Peyer's patch (tissue), 4 donors: ENCODE measurements at regions not wholly inside any gene's neighbourhood (a gene's known extent, or its start where the extent isn't known, plus 50 kb on each side); places are given as distances from the start of the nearest gene placed in this dataset.

Source experiments
- DNase-seq, 3 donors: peaks; one replicate each; pipeline ENCODE4 v3.0.0-alpha.2; 2017 to 2019
- H3K27ac ChIP-seq, 4 donors: fragments of 200-600 bp; sonication (generic); one replicate each; pipeline ENCODE4 v1.5.1; 2016 to 2019
- H3K27me3 ChIP-seq, 2 donors: fragments of 200-600 bp; sonication (generic); one replicate each; pipeline ENCODE4 v1.5.1; 2019
- H3K36me3 ChIP-seq, 3 donors: fragments of 200-600 bp; sonication (generic); one replicate each; pipeline ENCODE4 v1.5.1; 2016 to 2019
- H3K4me1 ChIP-seq, 4 donors: fragments of 200-600 bp; sonication (generic); one replicate each; pipeline ENCODE4 v1.5.1; 2016 to 2019
- H3K4me3 ChIP-seq, 4 donors: fragments of 200-600 bp; sonication (generic); 1 replicate in 3 of 4; 2 replicates in 1 of 4; pipeline ENCODE4 v1.5.1; 2016 to 2019; ENCODE audit warnings: mild to moderate bottlenecking in 1 of 4
- H3K9me3 ChIP-seq, 4 donors: fragments of 200-600 bp; sonication (generic); one replicate each; pipeline ENCODE4 v1.5.1; 2016 to 2019; ENCODE audit warnings: mild to moderate bottlenecking in 1 of 4
- POLR2A ChIP-seq, 2 donors: fragments of 450-650 bp; IDR thresholded peaks; one replicate each; pipeline ENCODE4 v1.5.1; 2017; ENCODE audit warnings: antibody characterized with exemption in 2 of 2, mild to moderate bottlenecking in 2 of 2, moderate library complexity in 2 of 2
- TF ChIP-seq, protein P1 (sequence below), 6 experiments: fragments of 450-650 bp in 4 of 6; fragments of 200-600 bp in 2 of 6; sonication (generic) in 1 of 6; IDR thresholded peaks; one replicate each; pipeline ENCODE4 v1.5.1; 2017 to 2019; ENCODE audit warnings: antibody characterized with exemption in 6 of 6, mild to moderate bottlenecking in 3 of 6, moderate library complexity in 1 of 6

DNA sequence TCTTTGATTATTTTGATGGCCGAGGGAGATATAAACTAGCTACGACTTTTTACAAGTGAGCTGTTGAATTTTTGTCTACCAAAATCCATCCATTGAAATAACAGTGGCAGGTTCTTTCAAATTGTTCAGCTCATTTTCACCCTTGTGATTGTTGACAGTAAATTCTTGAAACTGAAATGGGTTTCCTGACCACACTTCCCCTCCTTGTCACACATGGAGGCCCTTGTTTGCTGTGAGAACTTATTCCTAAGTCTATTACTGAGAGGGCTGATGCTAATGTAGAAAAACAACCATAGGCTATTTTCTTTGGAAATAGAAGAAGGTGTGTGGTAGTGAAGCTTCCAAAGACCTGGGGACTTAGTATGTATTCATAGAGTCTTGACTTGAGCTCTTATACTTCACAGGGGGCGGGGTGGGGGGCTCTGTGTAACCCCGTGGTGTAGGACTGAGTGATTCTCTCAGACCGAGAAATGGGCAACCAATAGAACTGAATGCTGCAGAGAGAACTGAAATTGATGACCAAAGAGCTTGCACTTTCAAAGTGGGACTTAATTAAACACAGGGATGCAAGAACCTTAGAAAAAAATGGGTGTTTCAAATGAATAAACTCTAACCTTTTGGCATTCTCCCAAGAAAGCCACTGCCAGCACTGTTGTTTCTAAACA lies 718.9 kb downstream of the CCSER2 start:
- Histone ChIP-seq H3K4me1 (no peaks in the 10 kb centered on the region), H3K27ac (no peak overlapping the region), H3K4me3 (no peak overlapping the region), H3K36me3 (no peaks in the 10 kb centered on the region), H3K27me3 (no peaks in the 10 kb centered on the region), H3K9me3 (no peaks in the 10 kb centered on the region)
- DNase-seq = no peak
- no peak for TF ChIP-seq POLR2A (IDR thresholded peaks at IDR 0.05)

DNA sequence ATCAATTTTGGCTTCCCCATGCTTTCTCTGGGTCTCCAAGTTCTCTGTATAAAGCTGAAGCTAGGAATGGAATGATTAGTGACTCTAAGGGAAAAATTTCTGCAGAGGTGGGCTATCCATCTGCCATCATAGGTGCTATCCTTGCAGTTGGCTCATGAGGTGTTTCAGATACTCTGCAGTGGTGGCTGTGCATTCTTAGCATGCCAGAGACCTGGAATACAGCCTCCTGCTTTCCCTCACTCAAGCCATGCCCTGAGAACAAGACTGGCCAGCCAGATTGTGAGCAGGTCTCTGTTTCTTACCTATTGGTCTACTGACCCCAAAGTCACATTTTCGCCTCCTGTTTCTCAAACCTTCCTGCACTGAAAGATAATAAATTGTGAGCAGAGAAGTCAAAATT lies 719.6 kb downstream of the CCSER2 start:
- TF ChIP-seq POLR2A (IDR thresholded peaks at IDR 0.05) = no peak
- TF ChIP-seq, protein P1, sequence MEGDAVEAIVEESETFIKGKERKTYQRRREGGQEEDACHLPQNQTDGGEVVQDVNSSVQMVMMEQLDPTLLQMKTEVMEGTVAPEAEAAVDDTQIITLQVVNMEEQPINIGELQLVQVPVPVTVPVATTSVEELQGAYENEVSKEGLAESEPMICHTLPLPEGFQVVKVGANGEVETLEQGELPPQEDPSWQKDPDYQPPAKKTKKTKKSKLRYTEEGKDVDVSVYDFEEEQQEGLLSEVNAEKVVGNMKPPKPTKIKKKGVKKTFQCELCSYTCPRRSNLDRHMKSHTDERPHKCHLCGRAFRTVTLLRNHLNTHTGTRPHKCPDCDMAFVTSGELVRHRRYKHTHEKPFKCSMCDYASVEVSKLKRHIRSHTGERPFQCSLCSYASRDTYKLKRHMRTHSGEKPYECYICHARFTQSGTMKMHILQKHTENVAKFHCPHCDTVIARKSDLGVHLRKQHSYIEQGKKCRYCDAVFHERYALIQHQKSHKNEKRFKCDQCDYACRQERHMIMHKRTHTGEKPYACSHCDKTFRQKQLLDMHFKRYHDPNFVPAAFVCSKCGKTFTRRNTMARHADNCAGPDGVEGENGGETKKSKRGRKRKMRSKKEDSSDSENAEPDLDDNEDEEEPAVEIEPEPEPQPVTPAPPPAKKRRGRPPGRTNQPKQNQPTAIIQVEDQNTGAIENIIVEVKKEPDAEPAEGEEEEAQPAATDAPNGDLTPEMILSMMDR (IDR thresholded peaks at IDR 0.05) = no peak
- no peak overlapping the region for H3K27ac ChIP-seq

DNA sequence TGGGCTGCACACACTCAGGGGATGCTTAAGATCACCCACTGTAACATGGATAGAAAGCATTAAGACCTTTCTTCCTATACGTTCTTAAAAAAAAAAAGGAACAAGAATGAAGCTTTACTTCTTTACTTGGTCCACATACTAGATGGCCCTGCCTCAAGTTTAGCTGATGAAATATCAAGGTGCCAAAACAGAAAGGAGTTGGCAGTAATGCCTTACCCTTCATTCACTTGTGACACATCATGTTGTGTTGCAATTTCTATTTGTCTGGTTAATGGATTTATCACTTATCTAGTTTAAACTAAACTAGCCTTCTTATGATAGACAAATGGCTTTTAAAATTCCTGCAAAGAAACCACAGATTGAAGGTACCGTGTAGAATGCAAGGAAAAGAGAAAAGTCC lies 720.3 kb downstream of the CCSER2 start:
- H3K9me3 ChIP-seq = no peaks in the 10 kb centered on the region
- H3K4me1 ChIP-seq = no peaks in the 10 kb centered on the region
- no peak for TF ChIP-seq POLR2A (IDR thresholded peaks at IDR 0.05)
- TF ChIP-seq, protein P1 (IDR thresholded peaks at IDR 0.05) = no peak
- H3K27me3 ChIP-seq = no peaks in the 10 kb centered on the region
- no peak for DNase-seq
- no peaks in the 10 kb centered on the region for H3K36me3 ChIP-seq
- no peak overlapping the region for H3K27ac ChIP-seq
- no peak overlapping the region for H3K4me3 ChIP-seq

More for the DNA sequence above, 719.6 kb downstream of the CCSER2 start:
- H3K9me3 ChIP-seq = no peaks in the 10 kb centered on the region
- DNase-seq = no peak
- H3K4me1 ChIP-seq = no peaks in the 10 kb centered on the region
- H3K4me3 ChIP-seq = no peak overlapping the region
- H3K27me3 ChIP-seq = no peaks in the 10 kb centered on the region
- no peaks in the 10 kb centered on the region for H3K36me3 ChIP-seq

DNA sequence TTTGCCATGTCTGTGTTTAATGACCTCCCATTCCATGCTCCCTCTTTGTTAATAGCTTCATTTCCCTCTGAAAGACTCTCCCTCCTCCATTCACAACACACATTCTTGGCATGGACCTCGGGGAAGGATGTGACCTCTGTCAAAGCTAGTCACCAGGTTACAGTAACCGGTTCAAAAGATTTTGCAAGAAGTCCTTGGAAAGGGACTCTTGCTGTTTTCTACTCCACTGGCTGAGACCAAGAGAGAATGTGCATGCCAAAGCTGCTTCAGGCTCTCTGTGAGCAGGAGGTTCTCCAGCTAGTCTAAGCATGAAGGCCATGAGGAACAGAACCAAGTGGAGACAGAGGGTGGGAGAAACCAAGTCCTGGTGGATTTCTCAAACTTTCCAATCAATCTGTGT lies 732.6 kb downstream of the CCSER2 start:
- no peak overlapping the region for H3K27ac ChIP-seq
- H3K4me1 ChIP-seq = no peaks in the 10 kb centered on the region
- H3K27me3 ChIP-seq = no peaks in the 10 kb centered on the region
- no peaks in the 10 kb centered on the region for H3K9me3 ChIP-seq
- no peak for DNase-seq
- TF ChIP-seq, protein P1 (IDR thresholded peaks at IDR 0.05) = no peak
- TF ChIP-seq POLR2A (IDR thresholded peaks at IDR 0.05) = no peak
- H3K36me3 ChIP-seq = no peaks in the 10 kb centered on the region
- H3K4me3 ChIP-seq = no peak overlapping the region

DNA sequence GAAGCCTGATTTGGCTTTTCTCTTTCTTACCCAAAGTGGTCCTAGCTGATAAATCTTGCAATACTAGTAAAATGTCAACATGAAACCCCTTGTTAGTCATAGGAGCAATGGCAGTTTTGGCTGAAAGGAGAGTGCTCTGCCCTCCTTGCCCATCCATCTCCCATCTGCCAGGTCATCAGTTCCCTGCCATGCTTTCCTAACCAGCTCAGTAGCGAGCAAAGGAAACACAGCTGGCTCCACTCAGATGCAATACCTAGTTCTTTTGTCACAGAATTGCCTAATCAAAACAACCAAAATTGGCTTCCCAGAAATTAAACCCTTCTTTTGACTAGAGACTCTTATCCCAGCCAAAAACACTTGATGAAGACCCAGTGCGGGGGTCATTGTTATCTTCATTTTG lies 733.0 kb downstream of the CCSER2 start:
- Histone ChIP-seq H3K4me3 (no peak overlapping the region), H3K27me3 (no peaks in the 10 kb centered on the region), H3K36me3 (no peaks in the 10 kb centered on the region), H3K4me1 (no peaks in the 10 kb centered on the region), H3K9me3 (no peaks in the 10 kb centered on the region), H3K27ac (no peak overlapping the region)
- DNase-seq = no peak
- TF ChIP-seq, protein P1 (IDR thresholded peaks at IDR 0.05) = no peak
- no peak for TF ChIP-seq POLR2A (IDR thresholded peaks at IDR 0.05)

DNA sequence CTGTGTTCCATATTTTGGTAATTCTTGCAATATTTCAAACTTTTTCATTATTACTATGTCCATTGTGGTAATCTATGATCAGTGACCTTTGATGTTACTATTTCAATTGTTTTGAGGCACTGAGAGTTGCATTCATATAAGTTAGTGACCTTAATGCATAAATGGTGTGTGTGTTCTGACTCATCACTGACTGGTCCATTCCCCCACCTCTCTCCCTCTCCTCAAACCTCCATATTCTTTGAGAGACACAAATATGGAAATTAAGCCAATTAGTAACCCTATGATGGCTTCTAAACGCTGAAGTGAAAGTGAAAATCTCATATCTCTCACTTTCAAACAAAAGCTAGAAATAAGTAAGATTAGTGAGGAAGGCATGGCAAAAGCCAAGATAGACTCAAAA lies 739.6 kb downstream of the CCSER2 start:
- no peak overlapping the region for H3K27ac ChIP-seq
- H3K27me3 ChIP-seq = no peaks in the 10 kb centered on the region
- H3K36me3 ChIP-seq = no peaks in the 10 kb centered on the region
- H3K9me3 ChIP-seq = no peaks in the 10 kb centered on the region
- no peak overlapping the region for H3K4me3 ChIP-seq
- DNase-seq = no peak
- H3K4me1 ChIP-seq = no peaks in the 10 kb centered on the region
- TF ChIP-seq POLR2A (IDR thresholded peaks at IDR 0.05) = no peak
- TF ChIP-seq, protein P1 (IDR thresholded peaks at IDR 0.05) = no peak
